AG04449 (cell line): ENCODE measurements at regions not wholly inside any gene's neighbourhood (a gene's known extent, or its start where the extent isn't known, plus 50 kb on each side); places are given as distances from the start of the nearest gene placed in this dataset.

ENCODE experiments used
- CTCF ChIA-PET: fragments of 350-600 bp; formaldehyde crosslinking; extraction: SDS; loops from one replicate; lab custom pipeline; 2021; ENCODE audit warnings: antibody characterized with exemption; lab: Yijun Ruan, JAX
- POLR2A ChIA-PET: fragments of 400-600, 350-600 bp; formaldehyde crosslinking; extraction: SDS; loops from one replicate; lab custom pipeline; 2020; ENCODE audit warnings: antibody characterized with exemption, inconsistent platforms; lab: Yijun Ruan, JAX
- DNase-seq: peaks from one replicate; pipeline ENCODE4 v3.0.0-alpha.2; 2010; ENCODE audit warnings: low read depth, low spot score
- H3K4me3 ChIP-seq: 2 replicates; pipeline ENCODE4 v1.5.1; 2011; ENCODE audit warnings: low read depth, mild to moderate bottlenecking, control low read depth, low read length
- CTCF ChIP-seq: IDR thresholded peaks from one replicate; pipeline ENCODE4 v1.5.1; 2011; ENCODE audit warnings: mild to moderate bottlenecking, moderate library complexity, low read length, control low read depth, inconsistent platforms; ENCODE audit not compliant: insufficient read depth; ENCODE audit errors: missing control alignments

- ChIA-PET CTCF (interaction anchor here (1.1 to 3.8 kb wide), 5 partner anchors 11 to 317 kb away, joined by 3 to 32 read pairs (median 14); no protein-coding TSS in a partner anchor), POLR2A (no interaction called here)
- DNase-seq, result no peak
- no peak for TF ChIP-seq CTCF
- H3K4me3 ChIP-seq, result no peak overlapping the region
Measured at GRCh38 chr21:41600556-41600955, 92.6 kb upstream of the TMPRSS2 start.

GRCh38 chr21:41600116-41600515, 92.2 kb upstream of the TMPRSS2 start:
- TF ChIP-seq CTCF, result no peak
- no peak for DNase-seq
- ChIA-PET CTCF (interaction anchor here (2.9 to 3.8 kb wide), 2 partner anchors 217 to 317 kb away, joined by 14 to 24 read pairs; no protein-coding TSS in a partner anchor), POLR2A (no interaction called here)
- H3K4me3 ChIP-seq, result no peak overlapping the region

GRCh38 chr21:41598561-41599431, 90.8 kb upstream of the TMPRSS2 start:
- POLR2A ChIA-PET, result no interaction called here
- no peak for DNase-seq
- CTCF ChIA-PET, result interaction anchor here (1.2 kb wide), 1 partner anchor 218 kb away, joined by 3 read pairs; no protein-coding TSS in a partner anchor
- TF ChIP-seq CTCF, result no peak
- no peak overlapping the region for H3K4me3 ChIP-seq

- POLR2A ChIA-PET, result no interaction called here
- no peak for TF ChIP-seq CTCF
- CTCF ChIA-PET, result no interaction called here
- H3K4me3 ChIP-seq, result no peak overlapping the region
- no peak for DNase-seq
Measured at GRCh38 chr21:41597811-41598231, 89.9 kb upstream of the TMPRSS2 start.

GRCh38 chr21:41597227-41597626, 89.3 kb upstream of the TMPRSS2 start:
- ChIA-PET POLR2A (no interaction called here), CTCF (no interaction called here)
- no peak for DNase-seq
- H3K4me3 ChIP-seq, result no peak overlapping the region
- TF ChIP-seq CTCF, result no peak

GRCh38 chr21:41596241-41596925, 88.4 kb upstream of the TMPRSS2 start:
- TF ChIP-seq CTCF, result no peak
- POLR2A ChIA-PET, result no interaction called here
- DNase-seq, result no peak
- CTCF ChIA-PET, result no interaction called here
- no peak overlapping the region for H3K4me3 ChIP-seq
